Amniotic epithelial cell (primary cell): ENCODE measurements at regions not wholly inside any gene's neighbourhood (a gene's known extent, or its start where the extent isn't known, plus 50 kb on each side); places are given as distances from the start of the nearest gene placed in this dataset.
A peak's percentile ranks its signal among the peaks of the same experiment; 100 is the strongest.

Experiments used
- DNase-seq: peaks from one replicate; pipeline ENCODE4 v3.0.0-alpha.2; 2010; ENCODE audit warnings: low read depth

DNA sequence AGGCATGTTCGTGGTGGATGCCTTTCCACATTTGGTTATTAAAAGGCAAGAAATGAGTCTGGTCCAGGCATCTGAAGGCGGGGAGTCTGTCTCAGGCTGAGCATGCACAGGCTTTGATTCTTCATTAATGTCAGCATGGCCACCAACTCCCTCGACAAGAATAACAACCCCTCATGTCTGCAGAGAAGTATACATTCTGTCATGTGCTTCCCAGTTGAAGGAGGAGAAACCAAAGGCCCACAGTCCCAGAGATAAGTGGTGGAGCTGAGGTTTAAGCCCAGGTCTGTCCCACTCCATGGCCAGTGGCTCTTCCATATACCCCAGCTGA is 61.6 kb upstream of the LAPTM5 start:
- no peak for DNase-seq

DNA sequence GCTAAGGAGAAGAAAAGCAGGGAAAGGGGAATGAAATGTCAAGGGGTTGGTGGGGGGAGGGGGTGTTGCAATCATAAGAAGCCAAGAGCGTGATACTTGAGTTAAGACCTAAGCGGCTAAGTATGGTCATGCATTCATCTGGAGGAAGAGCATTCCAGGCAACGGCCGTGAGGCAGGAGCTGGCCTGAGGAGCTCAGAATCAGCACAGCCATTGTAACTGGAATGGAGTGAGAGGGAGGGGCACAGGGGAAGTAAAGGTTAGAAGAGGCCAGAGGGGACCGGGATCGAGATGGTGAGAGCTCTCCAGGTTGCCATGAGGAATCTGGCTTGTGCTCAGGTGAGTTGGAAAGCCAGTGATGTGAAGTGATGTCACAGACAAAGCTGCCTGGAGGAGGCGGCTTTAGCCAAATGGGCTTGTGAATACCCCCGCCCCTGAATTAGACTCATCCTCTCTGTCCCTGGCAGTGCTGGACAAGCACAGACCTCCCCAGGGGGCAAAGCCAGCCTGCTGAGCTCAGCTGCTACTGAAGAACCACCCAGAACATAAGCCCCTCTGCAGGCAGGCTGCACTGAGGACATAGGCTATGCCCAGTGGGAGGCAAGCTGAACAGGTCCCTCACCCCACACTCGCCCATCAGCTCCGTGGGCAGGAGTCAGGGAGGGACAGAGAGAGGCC is 61.1 kb upstream of the LAPTM5 start:
- DNase-seq = peak; percentile 78

DNA sequence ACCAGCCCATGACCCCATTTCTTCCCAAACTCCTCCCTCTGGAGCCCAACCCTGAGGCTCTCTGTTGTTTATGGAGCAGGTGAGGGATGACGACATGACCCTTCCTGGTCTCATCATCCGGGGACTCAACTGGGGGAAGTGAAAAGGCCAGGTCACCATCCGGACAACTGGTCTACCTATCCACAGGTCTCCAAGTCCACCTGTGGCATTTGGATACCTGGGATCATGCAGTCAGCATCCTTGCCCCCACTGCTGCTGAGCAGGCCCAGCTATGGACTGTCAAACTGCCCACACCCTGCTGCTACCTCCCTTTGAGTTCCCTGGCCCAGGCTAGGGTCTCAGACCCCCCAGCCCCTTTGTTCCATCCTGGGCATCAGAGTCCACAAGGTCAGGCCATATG is 60.0 kb upstream of the LAPTM5 start:
- DNase-seq = no peak

DNA sequence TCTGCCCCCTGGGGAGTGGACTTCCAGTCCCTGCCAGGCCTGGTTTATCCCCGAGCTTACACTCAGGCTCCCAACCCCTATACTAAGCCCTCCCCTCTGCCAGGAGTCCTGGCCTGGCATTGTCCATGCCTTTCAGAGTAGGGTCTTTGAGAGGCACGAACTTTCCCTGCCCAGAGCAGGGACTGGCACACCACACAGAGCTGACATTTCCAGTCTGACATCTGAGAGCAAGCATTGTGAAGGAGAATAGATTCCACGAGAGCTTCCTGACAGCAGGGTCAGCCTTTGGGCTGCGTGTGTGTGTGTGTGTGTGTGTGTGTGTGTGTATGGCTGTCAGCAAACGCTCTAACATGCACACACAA is 59.5 kb upstream of the LAPTM5 start:
- no peak for DNase-seq

DNA sequence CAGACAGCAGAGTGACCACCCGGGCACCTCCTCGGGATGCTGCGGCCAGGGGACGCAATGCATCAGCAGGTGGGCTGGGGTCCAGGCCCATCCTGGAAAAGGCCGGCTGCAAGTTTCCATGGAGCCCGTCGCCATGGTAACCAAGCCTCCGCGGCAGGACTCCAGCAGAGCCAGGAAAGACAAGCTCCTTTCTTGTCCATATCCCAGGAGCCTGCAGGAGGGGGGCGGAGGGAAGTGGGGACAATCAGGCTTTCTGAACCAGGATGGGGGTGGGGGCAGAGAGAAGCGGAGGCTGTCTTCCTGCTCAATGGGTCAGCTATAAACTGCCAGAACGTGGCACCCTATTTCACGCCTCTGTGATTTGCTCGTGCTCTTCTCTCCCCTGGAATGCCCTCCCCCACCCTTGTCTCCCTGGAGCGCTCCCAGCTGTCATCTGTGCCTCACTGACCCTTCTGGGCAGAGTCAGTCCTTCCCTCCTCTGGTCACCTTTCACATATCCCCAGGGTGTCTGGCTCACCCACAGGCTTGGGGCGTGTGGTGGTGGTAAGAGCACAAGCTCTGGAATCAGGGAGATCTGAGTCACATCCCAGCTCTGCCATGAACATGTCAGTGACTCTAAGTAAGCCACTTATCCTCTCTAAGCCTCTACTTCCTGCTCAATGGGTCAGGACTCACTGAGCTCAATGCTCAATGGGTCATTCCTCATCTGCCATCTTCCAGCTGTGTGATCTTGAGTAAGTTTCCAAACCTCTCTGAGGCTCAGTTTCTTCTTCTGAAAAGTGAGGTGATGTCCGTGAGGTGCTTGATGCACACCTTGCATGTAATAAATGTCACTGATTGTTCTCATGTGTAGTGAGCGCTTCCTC is 58.9 kb upstream of the LAPTM5 start:
- peak; percentile 88 for DNase-seq

DNA sequence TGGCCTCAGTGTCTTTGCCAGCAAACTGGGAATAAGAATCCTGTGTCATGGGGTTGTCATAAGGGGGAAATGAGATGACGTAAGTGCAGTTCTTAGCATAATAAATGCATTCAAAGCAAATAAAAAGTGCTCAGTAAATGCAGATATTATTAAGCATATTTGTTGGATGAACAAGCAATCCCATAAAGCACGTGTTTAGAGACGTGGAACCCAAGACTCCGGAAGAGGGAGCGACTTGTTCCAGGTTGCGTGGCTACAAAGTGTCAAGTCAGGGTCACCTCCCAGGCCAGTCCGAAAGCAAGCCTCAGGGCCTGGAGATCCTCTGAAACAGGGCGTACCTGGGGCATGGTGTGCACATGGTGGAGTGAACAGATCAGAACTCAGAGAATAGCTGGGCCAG is 58.0 kb upstream of the LAPTM5 start:
- DNase-seq = no peak

DNA sequence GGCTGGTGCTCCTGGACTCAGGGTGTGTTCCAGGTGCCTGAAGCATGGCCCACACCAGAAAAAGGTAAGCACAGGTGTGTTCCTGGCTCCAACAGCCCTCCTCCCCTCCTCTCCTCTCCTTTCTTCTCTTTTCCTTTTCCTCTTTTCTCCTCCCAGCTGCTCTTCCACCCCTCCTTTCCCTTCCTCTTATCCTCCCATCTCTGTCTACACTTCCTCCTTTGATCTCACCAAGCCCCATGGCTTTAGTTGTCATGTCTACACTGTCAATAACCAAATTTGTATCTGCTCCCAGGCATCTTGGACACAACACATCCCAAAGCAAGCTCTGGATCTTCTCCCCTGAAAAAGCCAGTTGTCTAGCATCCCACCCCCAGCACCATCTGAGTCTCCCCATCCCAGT is 56.7 kb upstream of the LAPTM5 start:
- DNase-seq = no peak

DNA sequence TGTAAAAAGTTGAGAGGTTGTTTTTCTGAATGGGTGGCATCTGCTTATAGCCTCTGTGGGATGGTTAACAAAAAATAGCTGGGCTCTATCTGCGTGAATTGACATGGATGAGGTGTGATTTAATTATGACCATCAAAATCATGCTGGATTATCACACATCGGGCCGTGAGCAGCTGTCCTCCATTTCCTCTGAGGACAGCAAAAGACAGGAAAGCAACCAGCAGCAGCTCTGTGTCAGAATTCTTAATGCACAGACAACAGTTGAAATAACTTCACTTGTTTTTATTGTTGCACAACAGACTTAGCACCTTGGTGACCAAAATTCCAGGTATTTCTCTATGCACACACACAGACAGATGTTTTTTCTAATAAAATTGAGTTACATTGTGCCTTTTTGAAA is 54.5 kb upstream of the LAPTM5 start:
- no peak for DNase-seq

DNA sequence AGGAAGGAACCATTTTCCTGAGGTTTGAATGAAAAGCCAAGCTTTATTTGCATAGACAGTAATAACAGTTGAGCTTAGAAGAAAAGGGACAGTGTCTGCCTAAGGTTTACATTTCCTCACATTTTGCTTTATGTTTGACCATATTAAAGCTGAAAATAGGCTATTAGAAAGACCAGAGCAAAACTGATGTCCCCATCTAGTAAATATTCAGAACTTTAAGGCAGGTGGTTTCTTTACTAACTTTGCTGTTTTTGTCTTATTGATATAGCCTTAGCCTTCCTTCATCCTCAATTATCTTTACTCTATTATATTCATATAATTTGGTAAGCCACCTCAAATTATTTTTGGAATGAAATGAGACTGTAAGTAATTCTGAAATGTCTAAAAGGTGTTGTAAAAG is 53.6 kb upstream of the LAPTM5 start:
- DNase-seq = no peak

DNA sequence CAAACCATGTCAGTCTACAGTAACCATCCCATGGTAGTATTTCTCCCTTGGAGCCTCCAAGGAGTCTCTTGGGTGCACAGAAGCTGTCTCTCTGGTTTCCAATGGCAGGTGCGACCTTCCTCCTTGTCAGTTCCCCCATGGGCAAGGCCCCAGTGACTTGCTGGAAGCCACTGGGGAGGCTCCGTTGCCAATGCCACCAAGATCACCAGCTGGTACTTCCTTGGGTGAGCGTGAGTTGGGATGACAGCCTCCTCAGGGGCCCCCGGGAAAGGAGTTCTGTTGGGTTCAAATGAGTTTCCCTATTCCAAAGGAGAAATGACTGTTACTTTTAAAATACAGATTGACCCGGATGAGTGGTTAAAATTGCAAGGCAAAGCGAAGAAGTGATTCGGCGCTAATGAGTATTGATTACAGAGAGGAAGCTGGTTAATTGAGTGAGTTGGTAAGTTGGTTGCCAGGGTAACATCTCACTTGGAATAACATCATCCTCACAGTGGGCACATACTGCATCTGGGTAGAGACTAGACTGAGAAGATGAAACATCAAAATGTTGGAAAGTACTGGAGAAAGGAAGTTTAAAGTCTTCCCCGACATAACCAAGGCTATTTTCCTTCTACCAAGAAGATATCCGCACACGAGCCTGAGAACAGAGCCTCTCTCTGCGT is 53.0 kb upstream of the LAPTM5 start:
- no peak for DNase-seq

DNA sequence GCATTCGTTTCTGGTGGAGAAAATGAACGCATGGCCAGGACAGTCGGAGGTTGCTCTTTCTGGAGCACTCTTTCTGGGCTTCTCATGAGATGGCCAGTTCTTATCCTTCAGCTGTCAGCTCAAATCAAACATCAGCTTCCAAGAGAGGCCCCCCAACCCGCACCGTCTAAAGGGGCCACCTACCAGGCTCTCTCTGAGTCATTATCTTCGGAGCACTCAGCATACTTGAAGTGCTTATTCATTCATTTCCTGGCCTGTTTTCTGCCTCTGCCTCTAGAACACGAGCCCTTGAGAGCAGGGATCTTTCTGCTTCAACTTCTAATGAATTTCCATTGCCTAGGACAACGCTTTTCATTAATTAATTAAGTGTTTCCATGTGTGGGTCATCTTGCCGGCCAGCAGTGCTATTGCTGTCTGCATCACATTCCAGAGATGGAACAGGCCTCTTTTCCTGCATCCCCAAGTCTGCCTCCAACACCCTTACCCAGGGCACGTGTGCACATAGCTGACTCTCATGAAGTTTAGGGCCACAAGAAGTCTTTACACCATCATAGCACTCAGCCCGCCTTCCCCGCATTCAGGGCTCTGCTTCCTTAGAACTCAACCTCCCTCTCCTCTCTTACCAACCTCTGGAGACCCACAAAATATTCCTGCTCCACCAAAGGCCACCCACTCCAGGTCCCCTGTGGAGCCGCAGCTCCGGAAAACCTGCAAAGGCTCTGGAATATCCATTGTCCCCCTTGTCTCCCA is 52.1 kb upstream of the LAPTM5 start:
- peak; percentile 88 for DNase-seq

DNA sequence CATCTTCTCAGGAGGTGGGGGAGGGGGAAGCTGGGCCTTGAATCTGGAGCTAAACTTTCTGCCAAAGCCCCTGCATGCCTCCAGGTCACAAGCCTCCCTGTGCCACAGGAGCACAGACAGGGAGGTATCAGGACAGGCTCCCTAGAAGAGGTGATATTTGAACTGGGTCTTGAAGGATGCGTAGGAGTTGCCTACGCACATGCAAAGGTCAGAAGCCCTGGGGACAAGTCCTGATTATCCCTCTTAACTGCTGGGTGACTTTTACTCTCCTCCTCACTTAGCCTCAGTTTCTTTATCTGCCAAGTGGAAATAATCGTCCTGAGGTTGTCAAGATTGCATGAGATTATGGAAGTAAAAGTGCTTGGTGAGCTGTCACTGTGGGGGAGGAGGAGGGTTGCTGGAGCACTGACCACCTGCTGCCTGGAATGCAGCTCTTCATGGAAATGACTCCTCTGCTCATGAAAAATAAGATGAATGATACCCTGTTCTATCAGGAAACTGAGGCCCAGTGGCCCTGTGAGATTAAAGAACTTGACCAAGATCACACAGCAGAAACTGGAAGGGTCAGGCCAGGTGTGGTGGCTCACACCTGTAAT is 50.6 kb upstream of the LAPTM5 start:
- DNase-seq = peak; percentile 36

DNA sequence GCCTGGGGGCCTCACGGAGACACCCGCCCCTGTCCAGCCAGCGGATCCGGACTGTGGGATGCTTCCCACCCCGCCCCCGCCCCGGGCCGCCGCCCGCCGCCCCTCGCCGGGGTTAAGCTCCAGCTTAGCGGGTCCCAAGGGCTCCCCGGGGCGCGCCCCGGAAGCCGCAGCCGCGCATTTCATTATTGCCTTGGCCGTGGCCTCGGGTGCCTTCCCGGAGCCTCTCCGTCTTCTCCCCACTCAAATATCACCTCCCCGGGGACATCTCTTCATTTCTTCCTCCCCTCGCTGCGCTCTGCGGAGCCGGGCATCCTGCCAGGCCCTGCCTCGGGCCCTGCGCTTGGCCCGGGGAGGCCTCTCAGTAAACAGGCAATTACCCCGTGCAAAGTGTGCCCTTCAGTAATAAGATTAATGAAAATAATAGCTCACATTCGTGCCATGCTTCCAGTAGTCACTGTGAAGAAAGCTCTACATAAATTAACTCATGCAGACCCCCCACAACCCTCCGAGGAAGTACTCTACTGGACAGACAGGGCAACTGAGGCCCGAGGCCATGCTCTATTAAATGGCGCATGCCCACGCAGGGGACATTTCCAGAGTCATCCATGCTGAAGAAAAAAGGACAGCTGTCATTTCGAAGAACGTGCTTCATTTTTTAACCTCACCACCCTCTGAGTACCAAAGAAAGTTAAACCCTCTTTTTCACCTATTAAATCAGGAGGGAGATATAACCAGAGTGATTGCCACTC is 49.9 kb upstream of the LAPTM5 start:
- DNase-seq = no peak
